ENCODE measurements at regions not wholly inside any gene's neighbourhood (a gene's known extent, or its start where the extent isn't known, plus 50 kb on each side); places are given as distances from the start of the nearest gene placed in this dataset.

DNA sequence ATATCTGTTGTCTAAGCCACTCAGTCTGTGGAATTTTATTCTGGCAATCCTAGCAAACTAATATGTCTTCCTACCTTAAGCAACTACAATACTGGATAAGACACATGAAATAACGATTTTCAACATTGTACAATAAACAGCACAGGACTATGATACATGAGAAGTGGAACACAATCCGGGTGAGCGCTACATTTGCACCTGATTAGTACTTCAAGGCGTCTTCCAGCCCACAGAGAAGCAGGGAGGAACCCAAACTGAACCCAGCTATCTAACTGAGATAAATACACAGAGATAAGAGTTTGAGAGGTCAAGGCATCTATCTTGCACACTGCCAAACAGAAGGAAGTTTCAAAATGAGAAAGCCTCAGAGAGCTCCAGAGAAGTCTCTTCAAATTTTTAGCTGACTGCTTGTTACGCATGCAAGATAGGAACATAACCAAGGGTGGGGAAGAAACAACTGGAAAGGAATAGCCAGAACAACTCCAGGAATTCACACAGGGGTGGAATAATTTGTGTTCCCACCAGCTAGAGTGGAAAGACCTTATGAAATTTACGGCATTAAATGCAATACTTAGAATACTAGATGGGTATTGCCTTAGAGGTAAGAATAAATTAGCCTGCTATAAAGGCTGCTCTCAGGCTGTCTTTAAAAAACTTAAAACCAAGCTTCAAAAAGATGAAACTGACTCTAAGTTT lies 481.8 kb downstream of the MTRR start:
- no peak for TF ChIP-seq PPARA (CRISPR knock-in tag; IDR thresholded peaks at IDR 0.05; ENCODE audit: borderline replicate concordance)
- TF ChIP-seq, protein P1, sequence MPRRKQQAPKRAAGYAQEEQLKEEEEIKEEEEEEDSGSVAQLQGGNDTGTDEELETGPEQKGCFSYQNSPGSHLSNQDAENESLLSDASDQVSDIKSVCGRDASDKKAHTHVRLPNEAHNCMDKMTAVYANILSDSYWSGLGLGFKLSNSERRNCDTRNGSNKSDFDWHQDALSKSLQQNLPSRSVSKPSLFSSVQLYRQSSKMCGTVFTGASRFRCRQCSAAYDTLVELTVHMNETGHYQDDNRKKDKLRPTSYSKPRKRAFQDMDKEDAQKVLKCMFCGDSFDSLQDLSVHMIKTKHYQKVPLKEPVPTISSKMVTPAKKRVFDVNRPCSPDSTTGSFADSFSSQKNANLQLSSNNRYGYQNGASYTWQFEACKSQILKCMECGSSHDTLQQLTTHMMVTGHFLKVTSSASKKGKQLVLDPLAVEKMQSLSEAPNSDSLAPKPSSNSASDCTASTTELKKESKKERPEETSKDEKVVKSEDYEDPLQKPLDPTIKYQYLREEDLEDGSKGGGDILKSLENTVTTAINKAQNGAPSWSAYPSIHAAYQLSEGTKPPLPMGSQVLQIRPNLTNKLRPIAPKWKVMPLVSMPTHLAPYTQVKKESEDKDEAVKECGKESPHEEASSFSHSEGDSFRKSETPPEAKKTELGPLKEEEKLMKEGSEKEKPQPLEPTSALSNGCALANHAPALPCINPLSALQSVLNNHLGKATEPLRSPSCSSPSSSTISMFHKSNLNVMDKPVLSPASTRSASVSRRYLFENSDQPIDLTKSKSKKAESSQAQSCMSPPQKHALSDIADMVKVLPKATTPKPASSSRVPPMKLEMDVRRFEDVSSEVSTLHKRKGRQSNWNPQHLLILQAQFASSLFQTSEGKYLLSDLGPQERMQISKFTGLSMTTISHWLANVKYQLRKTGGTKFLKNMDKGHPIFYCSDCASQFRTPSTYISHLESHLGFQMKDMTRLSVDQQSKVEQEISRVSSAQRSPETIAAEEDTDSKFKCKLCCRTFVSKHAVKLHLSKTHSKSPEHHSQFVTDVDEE (CRISPR knock-in tag; IDR thresholded peaks at IDR 0.05) = no peak
- no peak for TF ChIP-seq ZNF8 (CRISPR knock-in tag; IDR thresholded peaks at IDR 0.05)
- no peak for TF ChIP-seq ARNTL (CRISPR knock-in tag; IDR thresholded peaks at IDR 0.05; ENCODE audit: borderline replicate concordance, low read depth)
- TF ChIP-seq ZFP3 (CRISPR knock-in tag; IDR thresholded peaks at IDR 0.05) = no peak
- no peak for TF ChIP-seq BACH2 (CRISPR knock-in tag; IDR thresholded peaks at IDR 0.05; ENCODE audit: borderline replicate concordance)
- TF ChIP-seq GLIS3 (CRISPR knock-in tag; IDR thresholded peaks at IDR 0.05) = no peak
- TF ChIP-seq ZC3H10 (CRISPR knock-in tag; IDR thresholded peaks at IDR 0.05) = no peak
- no peak for TF ChIP-seq RARB (CRISPR knock-in tag; IDR thresholded peaks at IDR 0.05)

DNA sequence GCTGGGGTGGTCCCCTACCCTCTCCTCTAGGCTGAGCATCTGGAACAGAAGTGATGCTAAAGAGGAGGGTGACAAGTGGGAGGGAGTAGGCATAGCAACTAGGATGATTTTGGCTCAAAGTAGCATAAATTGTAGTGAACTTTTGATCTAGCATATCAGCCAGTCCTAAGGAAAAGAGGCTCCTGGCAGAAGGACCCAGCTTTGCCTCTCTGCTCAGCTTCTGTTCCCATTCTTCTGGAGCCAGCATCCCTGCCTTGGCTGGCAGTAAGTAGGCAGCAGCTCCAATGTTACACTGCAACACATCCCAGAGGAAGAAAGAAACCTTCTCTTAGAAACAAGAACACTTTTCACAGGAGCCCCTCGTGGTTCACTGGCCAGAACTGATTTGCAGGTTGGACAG lies 487.0 kb downstream of the MTRR start:
- ATAC-seq = no peak
- TF ChIP-seq ZFP30 (CRISPR knock-in tag; IDR thresholded peaks at IDR 0.05) = no peak

More for the DNA sequence above, 481.8 kb downstream of the MTRR start:
- no peak for ATAC-seq

DNA sequence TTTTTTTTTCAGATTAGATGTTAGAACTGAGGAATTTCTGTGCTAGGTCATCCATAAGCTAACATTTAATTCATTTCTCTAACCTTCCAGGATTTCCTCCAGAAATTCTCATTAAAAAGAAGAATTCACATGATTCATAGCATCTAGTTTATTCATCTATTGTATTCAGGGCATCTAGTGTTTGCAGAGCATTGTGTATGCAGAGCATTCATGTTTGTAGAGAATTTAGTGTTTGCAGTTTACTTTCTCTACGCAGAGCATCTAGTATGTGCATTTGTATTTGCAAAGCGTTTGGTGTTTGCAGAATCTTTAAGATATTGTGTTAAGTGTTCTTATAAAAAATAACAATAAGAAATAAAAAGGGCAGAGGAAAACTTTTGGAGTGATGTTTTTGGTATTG lies 491.1 kb downstream of the MTRR start:
- ATAC-seq = no peak
- TF ChIP-seq ZNF8 (CRISPR knock-in tag; IDR thresholded peaks at IDR 0.05) = no peak
- TF ChIP-seq, protein P2, sequence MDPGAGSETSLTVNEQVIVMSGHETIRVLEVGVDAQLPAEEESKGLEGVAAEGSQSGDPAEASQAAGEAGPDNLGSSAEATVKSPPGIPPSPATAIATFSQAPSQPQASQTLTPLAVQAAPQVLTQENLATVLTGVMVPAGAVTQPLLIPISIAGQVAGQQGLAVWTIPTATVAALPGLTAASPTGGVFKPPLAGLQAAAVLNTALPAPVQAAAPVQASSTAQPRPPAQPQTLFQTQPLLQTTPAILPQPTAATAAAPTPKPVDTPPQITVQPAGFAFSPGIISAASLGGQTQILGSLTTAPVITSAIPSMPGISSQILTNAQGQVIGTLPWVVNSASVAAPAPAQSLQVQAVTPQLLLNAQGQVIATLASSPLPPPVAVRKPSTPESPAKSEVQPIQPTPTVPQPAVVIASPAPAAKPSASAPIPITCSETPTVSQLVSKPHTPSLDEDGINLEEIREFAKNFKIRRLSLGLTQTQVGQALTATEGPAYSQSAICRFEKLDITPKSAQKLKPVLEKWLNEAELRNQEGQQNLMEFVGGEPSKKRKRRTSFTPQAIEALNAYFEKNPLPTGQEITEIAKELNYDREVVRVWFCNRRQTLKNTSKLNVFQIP (CRISPR knock-in tag; IDR thresholded peaks at IDR 0.05; ENCODE audit: borderline replicate concordance, low read depth) = no peak
- no peak for TF ChIP-seq OSR1 (CRISPR knock-in tag; IDR thresholded peaks at IDR 0.05)
- TF ChIP-seq ARNTL (CRISPR knock-in tag; IDR thresholded peaks at IDR 0.05; ENCODE audit: borderline replicate concordance, low read depth) = no peak
- no peak for TF ChIP-seq ESRRG (CRISPR knock-in tag; IDR thresholded peaks at IDR 0.05)
- TF ChIP-seq ZC3H10 (CRISPR knock-in tag; IDR thresholded peaks at IDR 0.05) = no peak
- TF ChIP-seq ZFP3 (CRISPR knock-in tag; IDR thresholded peaks at IDR 0.05) = no peak
- TF ChIP-seq TOX (CRISPR knock-in tag; IDR thresholded peaks at IDR 0.05; ENCODE audit: borderline replicate concordance) = no peak
- TF ChIP-seq ZFP30 (CRISPR knock-in tag; IDR thresholded peaks at IDR 0.05) = no peak
- TF ChIP-seq SNAI2 (CRISPR knock-in tag; IDR thresholded peaks at IDR 0.05) = no peak
- no peak for TF ChIP-seq ZNF70 (CRISPR knock-in tag; IDR thresholded peaks at IDR 0.05)
- no peak for TF ChIP-seq PPARA (CRISPR knock-in tag; IDR thresholded peaks at IDR 0.05; ENCODE audit: borderline replicate concordance)
- no peak for TF ChIP-seq ISL1 (CRISPR knock-in tag; IDR thresholded peaks at IDR 0.05)
- no peak for TF ChIP-seq TCF4 (CRISPR knock-in tag; IDR thresholded peaks at IDR 0.05; ENCODE audit: borderline replicate concordance)
- TF ChIP-seq, protein P3, sequence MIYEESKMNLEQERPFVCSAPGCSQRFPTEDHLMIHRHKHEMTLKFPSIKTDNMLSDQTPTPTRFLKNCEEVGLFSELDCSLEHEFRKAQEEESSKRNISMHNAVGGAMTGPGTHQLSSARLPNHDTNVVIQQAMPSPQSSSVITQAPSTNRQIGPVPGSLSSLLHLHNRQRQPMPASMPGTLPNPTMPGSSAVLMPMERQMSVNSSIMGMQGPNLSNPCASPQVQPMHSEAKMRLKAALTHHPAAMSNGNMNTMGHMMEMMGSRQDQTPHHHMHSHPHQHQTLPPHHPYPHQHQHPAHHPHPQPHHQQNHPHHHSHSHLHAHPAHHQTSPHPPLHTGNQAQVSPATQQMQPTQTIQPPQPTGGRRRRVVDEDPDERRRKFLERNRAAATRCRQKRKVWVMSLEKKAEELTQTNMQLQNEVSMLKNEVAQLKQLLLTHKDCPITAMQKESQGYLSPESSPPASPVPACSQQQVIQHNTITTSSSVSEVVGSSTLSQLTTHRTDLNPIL (CRISPR knock-in tag; IDR thresholded peaks at IDR 0.05; ENCODE audit: low read depth) = no peak

DNA sequence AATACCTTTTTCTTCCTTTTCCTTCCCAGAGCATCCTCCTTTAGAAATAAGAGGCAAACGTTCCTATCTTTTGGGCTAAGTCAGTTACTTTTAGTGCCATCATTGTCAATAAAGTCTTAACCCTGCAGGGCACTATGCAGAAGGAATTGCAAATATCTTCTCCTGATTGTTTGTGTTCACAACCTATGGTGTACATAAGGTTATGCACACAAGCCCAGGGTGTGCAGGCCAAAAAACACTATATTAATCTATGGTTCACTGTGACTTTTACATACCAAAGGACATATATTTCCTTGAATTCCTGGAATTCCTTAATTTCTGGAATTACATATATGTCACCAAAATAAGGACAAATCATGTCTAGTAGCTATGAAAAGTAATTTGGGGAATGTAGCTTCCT lies 493.5 kb downstream of the MTRR start:
- no peak for ATAC-seq
- TF ChIP-seq ESRRG (CRISPR knock-in tag; IDR thresholded peaks at IDR 0.05) (no peak), CSDC2 (CRISPR knock-in tag; IDR thresholded peaks at IDR 0.05) (no peak), ZC3H10 (CRISPR knock-in tag; IDR thresholded peaks at IDR 0.05) (no peak), ZFP3 (CRISPR knock-in tag; IDR thresholded peaks at IDR 0.05) (no peak), SNAI2 (CRISPR knock-in tag; IDR thresholded peaks at IDR 0.05) (no peak), ZNF8 (CRISPR knock-in tag; IDR thresholded peaks at IDR 0.05) (no peak), TCF4 (CRISPR knock-in tag; IDR thresholded peaks at IDR 0.05; ENCODE audit: borderline replicate concordance) (no peak), ZNF565 (CRISPR knock-in tag; conservative IDR thresholded peaks at IDR 0.05; ENCODE audit: low read depth) (no peak), ARNTL (CRISPR knock-in tag; IDR thresholded peaks at IDR 0.05; ENCODE audit: borderline replicate concordance, low read depth) (no peak), ZFP30 (CRISPR knock-in tag; IDR thresholded peaks at IDR 0.05) (no peak), ZNF70 (CRISPR knock-in tag; IDR thresholded peaks at IDR 0.05) (no peak), GLIS3 (CRISPR knock-in tag; IDR thresholded peaks at IDR 0.05) (no peak), ISL1 (CRISPR knock-in tag; IDR thresholded peaks at IDR 0.05) (no peak), BACH2 (CRISPR knock-in tag; IDR thresholded peaks at IDR 0.05; ENCODE audit: borderline replicate concordance) (no peak)
- TF ChIP-seq, protein P4, sequence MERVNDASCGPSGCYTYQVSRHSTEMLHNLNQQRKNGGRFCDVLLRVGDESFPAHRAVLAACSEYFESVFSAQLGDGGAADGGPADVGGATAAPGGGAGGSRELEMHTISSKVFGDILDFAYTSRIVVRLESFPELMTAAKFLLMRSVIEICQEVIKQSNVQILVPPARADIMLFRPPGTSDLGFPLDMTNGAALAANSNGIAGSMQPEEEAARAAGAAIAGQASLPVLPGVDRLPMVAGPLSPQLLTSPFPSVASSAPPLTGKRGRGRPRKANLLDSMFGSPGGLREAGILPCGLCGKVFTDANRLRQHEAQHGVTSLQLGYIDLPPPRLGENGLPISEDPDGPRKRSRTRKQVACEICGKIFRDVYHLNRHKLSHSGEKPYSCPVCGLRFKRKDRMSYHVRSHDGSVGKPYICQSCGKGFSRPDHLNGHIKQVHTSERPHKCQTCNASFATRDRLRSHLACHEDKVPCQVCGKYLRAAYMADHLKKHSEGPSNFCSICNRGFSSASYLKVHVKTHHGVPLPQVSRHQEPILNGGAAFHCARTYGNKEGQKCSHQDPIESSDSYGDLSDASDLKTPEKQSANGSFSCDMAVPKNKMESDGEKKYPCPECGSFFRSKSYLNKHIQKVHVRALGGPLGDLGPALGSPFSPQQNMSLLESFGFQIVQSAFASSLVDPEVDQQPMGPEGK (CRISPR knock-in tag; IDR thresholded peaks at IDR 0.05; ENCODE audit: borderline replicate concordance) = no peak
- TF ChIP-seq, protein P1 (CRISPR knock-in tag; IDR thresholded peaks at IDR 0.05) = no peak
- TF ChIP-seq, protein P2 (CRISPR knock-in tag; IDR thresholded peaks at IDR 0.05; ENCODE audit: borderline replicate concordance, low read depth) = no peak

Measured in SK-N-SH treated with all-trans-retinoic acid at 6 μM for 48 hours (cell line).